HepG2 (cell line): ENCODE measurements at regions not wholly inside any gene's neighbourhood (a gene's known extent, or its start where the extent isn't known, plus 50 kb on each side); places are given as distances from the start of the nearest gene placed in this dataset.
A peak's percentile ranks its signal among the peaks of the same experiment; 100 is the strongest.

ENCODE experiments used
- ASH2L ChIP-seq: fragments of 300-600, 200-600 bp; sonication (generic); IDR thresholded peaks from 2 replicates; pipeline ENCODE4 v1.7.0; 2017; ENCODE audit warnings: low read depth, mild to moderate bottlenecking, moderate library complexity, mixed read lengths, low read length; ENCODE audit not compliant: insufficient read length
- IRF2 ChIP-seq: IDR thresholded peaks from 2 replicates; pipeline ENCODE4 v1.6.1; 2018; ENCODE audit warnings: missing genetic modification reagents, missing compliant biosample characterization
- MATR3 ChIP-seq: sonication (generic); formaldehyde crosslinking; IDR thresholded peaks from 2 replicates; pipeline ENCODE4 v1.4.0; 2020; ENCODE audit warnings: missing genetic modification reagents
- PTBP1 ChIP-seq: fragments of 200-400 bp; formaldehyde crosslinking; IDR thresholded peaks from 2 replicates; pipeline ENCODE4 v1.6.1; 2018; ENCODE audit warnings: low read length, low read depth; ENCODE audit not compliant: poor library complexity, severe bottlenecking
- SIN3B ChIP-seq: fragments of 150-350 bp; IDR thresholded peaks from 2 replicates; pipeline ENCODE4 v1.6.1; 2014; ENCODE audit warnings: low read length
- SUZ12 ChIP-seq: fragments of 150-350 bp; IDR thresholded peaks from 2 replicates; pipeline ENCODE4 v1.6.1; 2014; ENCODE audit warnings: low read depth, low read length
- THAP11 ChIP-seq: IDR thresholded peaks from 2 replicates; pipeline ENCODE4 v1.6.1; 2016; ENCODE audit warnings: missing biosample characterization, missing genetic modification reagents
- ZC3H4 ChIP-seq: sonication (generic); formaldehyde crosslinking; IDR thresholded peaks from 2 replicates; pipeline ENCODE4 v1.4.0; 2020; ENCODE audit warnings: missing genetic modification reagents, borderline replicate concordance
- TF ChIP-seq, protein P1 (sequence below): sonication (generic); formaldehyde crosslinking; IDR thresholded peaks from 2 replicates; pipeline ENCODE4 v1.8.0; 2022; ENCODE audit warnings: missing genetic modification reagents, mild to moderate bottlenecking, inconsistent platforms, borderline replicate concordance
- TF ChIP-seq, protein P2 (sequence below): IDR thresholded peaks from 2 replicates; pipeline ENCODE4 v1.6.1; 2012; ENCODE audit warnings: low read length, improper control_type of control experiment
- TF ChIP-seq, protein P3 (sequence below): sonication (generic); formaldehyde crosslinking; conservative IDR thresholded peaks from 2 replicates; pipeline ENCODE4 v1.4.0; 2020; ENCODE audit warnings: missing genetic modification reagents
- TF ChIP-seq, protein P4 (sequence below): sonication (generic); formaldehyde crosslinking; IDR thresholded peaks from one replicate; pipeline ENCODE4 v1.5.1; 2020; ENCODE audit warnings: mild to moderate bottlenecking, missing genetic modification reagents; ENCODE audit errors: not compliant biosample characterization

DNA sequence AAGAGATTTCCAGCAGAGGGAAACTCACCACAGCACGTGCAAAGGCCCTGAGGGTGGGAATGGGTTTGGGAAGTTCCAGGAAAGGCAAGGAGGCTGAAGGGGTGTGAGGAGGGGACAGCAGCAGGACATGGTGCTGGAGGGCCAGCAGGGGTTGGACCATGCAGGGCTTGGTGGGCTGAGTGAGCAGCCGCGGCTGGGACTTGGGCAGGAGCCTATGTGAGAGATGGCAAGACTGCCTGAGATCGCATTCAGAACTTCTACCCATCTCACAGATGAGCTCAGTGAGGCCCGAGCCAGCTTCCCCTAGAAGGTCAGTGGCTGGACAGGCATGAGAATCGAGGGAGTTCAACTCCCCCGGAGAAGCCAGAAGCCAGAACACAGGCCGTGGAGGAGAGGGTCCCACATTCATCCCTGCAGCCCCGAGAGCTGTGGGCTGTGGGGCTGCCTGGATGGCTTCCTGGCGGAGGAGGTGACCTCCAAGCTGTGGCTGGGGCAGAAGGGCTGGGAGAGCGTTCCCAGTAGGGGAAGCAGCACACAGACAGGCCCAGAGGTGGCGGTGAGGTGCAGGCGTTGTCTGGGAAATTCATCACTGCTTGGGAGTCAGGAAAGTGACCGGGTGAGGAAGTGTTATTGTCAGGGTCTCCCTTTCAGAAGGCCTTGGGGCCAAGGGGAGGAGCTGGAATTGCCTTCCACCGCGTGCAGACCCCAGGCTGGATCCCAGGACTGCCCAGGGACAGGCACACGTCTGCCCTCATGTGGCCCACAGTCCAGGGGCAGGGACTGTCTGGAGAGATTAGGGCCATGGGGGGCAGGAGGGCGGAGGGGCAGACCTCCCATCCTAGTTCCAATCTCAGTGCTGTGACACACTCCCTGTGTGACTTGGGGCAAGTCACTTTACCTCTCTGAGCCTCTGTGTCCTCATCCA is 103.8 kb downstream of the CEBPB start (continued):
- TF ChIP-seq, protein P1, sequence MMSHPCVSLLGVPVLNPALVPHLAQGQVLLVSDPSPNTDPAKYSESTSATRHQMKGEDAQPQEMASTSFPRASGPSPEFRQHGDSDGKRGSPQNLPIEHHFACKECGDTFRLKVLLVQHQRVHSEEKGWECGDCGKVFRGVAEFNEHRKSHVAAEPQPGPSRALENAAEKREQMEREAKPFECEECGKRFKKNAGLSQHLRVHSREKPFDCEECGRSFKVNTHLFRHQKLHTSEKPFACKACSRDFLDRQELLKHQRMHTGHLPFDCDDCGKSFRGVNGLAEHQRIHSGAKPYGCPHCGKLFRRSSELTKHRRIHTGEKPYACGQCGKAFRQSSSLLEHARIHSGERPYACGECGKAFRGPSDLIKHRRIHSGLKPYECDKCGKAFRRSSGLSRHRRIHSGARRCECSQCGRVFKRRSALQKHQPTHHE, result 0 out of 2 replicates have a peak, but pooled peaks have one; percentile 60
- TF ChIP-seq SUZ12, result no peak
- no peak for TF ChIP-seq PTBP1
- no peak for TF ChIP-seq ASH2L
- TF ChIP-seq ZC3H4 (CRISPR knock-in tag), result no peak
- TF ChIP-seq THAP11, result 0 out of 2 replicates have a peak, but pooled peaks have one; percentile 36
- TF ChIP-seq, protein P2, sequence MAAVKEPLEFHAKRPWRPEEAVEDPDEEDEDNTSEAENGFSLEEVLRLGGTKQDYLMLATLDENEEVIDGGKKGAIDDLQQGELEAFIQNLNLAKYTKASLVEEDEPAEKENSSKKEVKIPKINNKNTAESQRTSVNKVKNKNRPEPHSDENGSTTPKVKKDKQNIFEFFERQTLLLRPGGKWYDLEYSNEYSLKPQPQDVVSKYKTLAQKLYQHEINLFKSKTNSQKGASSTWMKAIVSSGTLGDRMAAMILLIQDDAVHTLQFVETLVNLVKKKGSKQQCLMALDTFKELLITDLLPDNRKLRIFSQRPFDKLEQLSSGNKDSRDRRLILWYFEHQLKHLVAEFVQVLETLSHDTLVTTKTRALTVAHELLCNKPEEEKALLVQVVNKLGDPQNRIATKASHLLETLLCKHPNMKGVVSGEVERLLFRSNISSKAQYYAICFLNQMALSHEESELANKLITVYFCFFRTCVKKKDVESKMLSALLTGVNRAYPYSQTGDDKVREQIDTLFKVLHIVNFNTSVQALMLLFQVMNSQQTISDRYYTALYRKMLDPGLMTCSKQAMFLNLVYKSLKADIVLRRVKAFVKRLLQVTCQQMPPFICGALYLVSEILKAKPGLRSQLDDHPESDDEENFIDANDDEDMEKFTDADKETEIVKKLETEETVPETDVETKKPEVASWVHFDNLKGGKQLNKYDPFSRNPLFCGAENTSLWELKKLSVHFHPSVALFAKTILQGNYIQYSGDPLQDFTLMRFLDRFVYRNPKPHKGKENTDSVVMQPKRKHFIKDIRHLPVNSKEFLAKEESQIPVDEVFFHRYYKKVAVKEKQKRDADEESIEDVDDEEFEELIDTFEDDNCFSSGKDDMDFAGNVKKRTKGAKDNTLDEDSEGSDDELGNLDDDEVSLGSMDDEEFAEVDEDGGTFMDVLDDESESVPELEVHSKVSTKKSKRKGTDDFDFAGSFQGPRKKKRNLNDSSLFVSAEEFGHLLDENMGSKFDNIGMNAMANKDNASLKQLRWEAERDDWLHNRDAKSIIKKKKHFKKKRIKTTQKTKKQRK, result no peak
- TF ChIP-seq SIN3B, result no peak
- TF ChIP-seq, protein P3, sequence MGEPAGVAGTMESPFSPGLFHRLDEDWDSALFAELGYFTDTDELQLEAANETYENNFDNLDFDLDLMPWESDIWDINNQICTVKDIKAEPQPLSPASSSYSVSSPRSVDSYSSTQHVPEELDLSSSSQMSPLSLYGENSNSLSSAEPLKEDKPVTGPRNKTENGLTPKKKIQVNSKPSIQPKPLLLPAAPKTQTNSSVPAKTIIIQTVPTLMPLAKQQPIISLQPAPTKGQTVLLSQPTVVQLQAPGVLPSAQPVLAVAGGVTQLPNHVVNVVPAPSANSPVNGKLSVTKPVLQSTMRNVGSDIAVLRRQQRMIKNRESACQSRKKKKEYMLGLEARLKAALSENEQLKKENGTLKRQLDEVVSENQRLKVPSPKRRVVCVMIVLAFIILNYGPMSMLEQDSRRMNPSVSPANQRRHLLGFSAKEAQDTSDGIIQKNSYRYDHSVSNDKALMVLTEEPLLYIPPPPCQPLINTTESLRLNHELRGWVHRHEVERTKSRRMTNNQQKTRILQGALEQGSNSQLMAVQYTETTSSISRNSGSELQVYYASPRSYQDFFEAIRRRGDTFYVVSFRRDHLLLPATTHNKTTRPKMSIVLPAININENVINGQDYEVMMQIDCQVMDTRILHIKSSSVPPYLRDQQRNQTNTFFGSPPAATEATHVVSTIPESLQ (CRISPR knock-in tag), result no peak
- TF ChIP-seq, protein P4, sequence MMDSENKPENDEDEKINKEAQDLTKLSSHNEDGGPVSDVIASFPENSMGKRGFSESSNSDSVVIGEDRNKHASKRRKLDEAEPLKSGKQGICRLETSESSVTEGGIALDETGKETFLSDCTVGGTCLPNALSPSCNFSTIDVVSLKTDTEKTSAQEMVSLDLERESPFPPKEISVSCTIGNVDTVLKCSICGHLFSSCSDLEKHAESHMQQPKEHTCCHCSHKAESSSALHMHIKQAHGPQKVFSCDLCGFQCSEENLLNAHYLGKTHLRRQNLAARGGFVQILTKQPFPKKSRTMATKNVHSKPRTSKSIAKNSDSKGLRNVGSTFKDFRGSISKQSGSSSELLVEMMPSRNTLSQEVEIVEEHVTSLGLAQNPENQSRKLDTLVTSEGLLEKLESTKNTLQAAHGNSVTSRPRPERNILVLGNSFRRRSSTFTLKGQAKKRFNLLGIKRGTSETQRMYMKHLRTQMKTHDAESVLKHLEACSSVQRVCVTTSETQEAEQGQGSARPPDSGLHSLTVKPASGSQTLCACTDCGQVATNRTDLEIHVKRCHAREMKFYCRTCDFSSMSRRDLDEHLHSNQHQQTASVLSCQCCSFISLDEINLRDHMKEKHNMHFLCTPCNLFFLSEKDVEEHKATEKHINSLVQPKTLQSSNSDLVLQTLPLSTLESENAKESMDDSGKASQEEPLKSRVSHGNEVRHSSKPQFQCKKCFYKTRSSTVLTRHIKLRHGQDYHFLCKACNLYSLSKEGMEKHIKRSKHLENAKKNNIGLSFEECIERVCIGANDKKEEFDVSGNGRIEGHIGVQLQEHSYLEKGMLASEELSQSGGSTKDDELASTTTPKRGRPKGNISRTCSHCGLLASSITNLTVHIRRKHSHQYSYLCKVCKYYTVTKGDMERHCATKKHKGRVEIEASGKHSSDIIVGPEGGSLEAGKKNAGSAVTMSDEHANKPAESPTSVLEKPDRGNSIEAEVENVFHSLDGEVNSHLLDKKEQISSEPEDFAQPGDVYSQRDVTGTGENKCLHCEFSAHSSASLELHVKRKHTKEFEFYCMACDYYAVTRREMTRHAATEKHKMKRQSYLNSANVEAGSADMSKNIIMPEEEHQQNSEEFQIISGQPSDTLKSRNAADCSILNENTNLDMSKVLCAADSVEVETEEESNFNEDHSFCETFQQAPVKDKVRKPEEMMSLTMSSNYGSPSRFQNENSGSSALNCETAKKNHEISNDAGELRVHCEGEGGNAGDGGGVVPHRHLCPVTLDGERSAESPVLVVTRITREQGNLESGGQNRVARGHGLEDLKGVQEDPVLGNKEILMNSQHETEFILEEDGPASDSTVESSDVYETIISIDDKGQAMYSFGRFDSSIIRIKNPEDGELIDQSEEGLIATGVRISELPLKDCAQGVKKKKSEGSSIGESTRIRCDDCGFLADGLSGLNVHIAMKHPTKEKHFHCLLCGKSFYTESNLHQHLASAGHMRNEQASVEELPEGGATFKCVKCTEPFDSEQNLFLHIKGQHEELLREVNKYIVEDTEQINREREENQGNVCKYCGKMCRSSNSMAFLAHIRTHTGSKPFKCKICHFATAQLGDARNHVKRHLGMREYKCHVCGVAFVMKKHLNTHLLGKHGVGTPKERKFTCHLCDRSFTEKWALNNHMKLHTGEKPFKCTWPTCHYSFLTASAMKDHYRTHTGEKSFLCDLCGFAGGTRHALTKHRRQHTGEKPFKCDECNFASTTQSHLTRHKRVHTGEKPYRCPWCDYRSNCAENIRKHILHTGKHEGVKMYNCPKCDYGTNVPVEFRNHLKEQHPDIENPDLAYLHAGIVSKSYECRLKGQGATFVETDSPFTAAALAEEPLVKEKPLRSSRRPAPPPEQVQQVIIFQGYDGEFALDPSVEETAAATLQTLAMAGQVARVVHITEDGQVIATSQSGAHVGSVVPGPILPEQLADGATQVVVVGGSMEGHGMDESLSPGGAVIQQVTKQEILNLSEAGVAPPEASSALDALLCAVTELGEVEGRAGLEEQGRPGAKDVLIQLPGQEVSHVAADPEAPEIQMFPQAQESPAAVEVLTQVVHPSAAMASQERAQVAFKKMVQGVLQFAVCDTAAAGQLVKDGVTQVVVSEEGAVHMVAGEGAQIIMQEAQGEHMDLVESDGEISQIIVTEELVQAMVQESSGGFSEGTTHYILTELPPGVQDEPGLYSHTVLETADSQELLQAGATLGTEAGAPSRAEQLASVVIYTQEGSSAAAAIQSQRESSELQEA (CRISPR knock-in tag), result no peak
- TF ChIP-seq IRF2 (CRISPR knock-in tag), result no peak
- 0 out of 2 replicates have a peak, but pooled peaks have one; percentile 9 for TF ChIP-seq MATR3 (CRISPR knock-in tag)
